PFSK-1 (cell line): ENCODE measurements at regions not wholly inside any gene's neighbourhood (a gene's known extent, or its start where the extent isn't known, plus 50 kb on each side); places are given as distances from the start of the nearest gene placed in this dataset.

ENCODE experiments used
- FOXP2 ChIP-seq: optimal IDR thresholded peaks from 2 replicates; pipeline ENCODE3; 2011; ENCODE audit warnings: borderline replicate concordance, control low read depth, inconsistent platforms; ENCODE audit not compliant: insufficient read depth; ENCODE audit errors: extremely low read length, extremely low read depth
- POLR2AphosphoS5 ChIP-seq: IDR thresholded peaks from 2 replicates; pipeline ENCODE4 v1.6.1; 2012; ENCODE audit warnings: low read depth, mild to moderate bottlenecking, control low read depth, low read length, moderate library complexity
- SIN3A ChIP-seq: IDR thresholded peaks from 2 replicates; pipeline ENCODE4 v1.6.1; 2012; ENCODE audit warnings: mild to moderate bottlenecking, low read length, moderate library complexity, borderline replicate concordance; ENCODE audit not compliant: insufficient read depth
- TAF1 ChIP-seq: IDR thresholded peaks from 2 replicates; pipeline ENCODE4 v1.6.1; 2012; ENCODE audit warnings: low read length, control low read depth, borderline replicate concordance; ENCODE audit not compliant: insufficient read depth
- TF ChIP-seq, protein P1 (sequence below), 2 experiments: IDR thresholded peaks; 2 replicates each; pipeline versions ENCODE4 v1.6.1 to v1.8.0; 2011 to 2012; ENCODE audit warnings: low read depth in 2 of 2, low read length in 2 of 2, control low read depth in 1 of 2, inconsistent platforms in 1 of 2, mild to moderate bottlenecking in 1 of 2, moderate library complexity in 1 of 2; ENCODE audit not compliant: insufficient read depth in 1 of 2

DNA sequence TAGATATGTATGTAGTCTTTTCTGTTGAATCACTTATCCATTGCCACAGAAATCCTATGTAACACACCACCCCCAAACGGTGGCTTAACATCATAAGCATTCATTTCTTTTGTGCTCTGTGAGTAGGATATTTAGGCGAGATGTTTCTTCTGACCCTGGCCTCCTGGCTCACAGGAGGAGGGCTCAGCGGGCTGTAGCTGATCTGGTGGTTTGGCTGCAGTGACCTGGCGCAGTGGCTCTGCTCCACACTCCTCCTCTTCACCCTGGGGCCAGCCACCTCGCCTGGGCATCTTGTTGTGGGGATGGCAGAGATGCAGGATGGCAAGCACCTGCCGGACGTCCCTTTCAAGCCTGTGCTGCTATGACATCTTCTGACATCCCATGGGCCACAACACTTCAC lies 147.1 kb upstream of the IRS2 start:
- no peak for TF ChIP-seq POLR2AphosphoS5

DNA sequence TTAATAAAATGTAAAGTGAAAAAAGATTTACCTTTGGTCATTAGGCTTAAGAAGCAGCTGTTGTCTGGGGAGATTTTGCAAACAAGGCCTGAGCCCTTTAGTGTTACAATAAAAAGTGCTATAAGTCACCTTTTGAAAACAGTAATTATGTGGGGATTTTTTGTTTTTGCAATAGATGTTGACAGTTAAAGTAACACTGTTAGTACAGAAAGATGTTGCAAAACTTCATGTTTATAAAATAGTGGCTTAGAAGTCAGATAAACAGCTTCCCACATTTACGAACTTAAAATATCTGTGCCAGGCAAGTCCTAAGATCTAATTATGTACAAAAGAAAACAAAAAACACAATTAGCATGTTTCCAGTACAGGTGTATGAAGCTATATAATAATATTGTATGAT lies 138.0 kb upstream of the IRS2 start:
- TF ChIP-seq TAF1 (no peak), SIN3A (no peak), POLR2AphosphoS5 (no peak), FOXP2 (no peak)
- TF ChIP-seq, protein P1, sequence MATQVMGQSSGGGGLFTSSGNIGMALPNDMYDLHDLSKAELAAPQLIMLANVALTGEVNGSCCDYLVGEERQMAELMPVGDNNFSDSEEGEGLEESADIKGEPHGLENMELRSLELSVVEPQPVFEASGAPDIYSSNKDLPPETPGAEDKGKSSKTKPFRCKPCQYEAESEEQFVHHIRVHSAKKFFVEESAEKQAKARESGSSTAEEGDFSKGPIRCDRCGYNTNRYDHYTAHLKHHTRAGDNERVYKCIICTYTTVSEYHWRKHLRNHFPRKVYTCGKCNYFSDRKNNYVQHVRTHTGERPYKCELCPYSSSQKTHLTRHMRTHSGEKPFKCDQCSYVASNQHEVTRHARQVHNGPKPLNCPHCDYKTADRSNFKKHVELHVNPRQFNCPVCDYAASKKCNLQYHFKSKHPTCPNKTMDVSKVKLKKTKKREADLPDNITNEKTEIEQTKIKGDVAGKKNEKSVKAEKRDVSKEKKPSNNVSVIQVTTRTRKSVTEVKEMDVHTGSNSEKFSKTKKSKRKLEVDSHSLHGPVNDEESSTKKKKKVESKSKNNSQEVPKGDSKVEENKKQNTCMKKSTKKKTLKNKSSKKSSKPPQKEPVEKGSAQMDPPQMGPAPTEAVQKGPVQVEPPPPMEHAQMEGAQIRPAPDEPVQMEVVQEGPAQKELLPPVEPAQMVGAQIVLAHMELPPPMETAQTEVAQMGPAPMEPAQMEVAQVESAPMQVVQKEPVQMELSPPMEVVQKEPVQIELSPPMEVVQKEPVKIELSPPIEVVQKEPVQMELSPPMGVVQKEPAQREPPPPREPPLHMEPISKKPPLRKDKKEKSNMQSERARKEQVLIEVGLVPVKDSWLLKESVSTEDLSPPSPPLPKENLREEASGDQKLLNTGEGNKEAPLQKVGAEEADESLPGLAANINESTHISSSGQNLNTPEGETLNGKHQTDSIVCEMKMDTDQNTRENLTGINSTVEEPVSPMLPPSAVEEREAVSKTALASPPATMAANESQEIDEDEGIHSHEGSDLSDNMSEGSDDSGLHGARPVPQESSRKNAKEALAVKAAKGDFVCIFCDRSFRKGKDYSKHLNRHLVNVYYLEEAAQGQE (IDR thresholded peaks at IDR 0.05; ENCODE audit: insufficient read depth in 1 of 2, low read depth in 2 of 2, low read length in 2 of 2) = no peak

DNA sequence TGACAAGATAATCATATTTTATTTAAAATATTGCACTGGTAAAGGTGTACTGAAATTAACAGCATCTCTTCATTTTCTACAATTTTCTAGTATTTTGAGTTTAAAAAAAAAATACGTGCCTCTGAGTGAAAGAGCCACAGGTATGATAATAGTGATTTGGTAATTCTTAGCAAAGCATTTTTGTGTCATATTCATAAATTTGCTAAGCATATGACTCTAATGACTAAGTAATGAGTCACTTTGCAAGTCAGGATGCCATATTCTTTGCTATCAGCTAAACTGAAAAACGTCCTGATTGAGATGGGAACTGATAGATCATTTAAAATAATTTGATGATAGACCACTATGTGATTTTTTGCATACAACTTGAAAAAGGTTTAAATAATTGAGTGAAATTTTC lies 136.1 kb upstream of the IRS2 start:
- TF ChIP-seq FOXP2 = no peak
- TF ChIP-seq POLR2AphosphoS5 = no peak

DNA sequence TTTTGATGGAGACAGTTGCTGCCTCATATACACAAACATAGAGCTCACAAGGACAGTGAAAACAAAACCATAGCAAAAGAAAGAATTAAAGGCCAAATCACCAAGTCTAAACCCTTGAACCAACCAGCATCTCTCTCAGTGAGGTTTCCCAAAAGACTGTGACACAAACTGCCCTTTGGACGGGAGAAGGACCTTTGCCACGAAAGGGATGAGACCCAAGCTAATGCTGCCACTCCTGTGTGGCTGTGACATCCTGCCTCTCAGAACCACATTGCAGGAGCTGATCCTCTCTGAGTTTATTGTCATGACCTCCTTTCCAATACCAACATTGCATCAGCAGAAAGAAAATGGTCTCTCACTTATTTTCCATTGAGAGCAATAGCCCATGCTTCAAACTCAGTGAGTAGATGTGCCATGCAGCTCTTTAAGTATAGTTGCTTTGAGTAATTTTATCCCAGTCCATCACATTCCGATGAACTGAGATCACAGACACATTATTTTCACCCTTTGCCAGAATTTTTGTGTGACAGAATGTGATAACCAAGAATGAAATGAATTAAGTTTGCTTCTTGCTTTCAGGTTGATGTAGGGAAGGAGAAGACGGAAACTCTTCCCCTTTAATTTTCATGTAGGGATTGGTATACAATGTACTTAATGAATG lies 133.5 kb upstream of the IRS2 start:
- TF ChIP-seq TAF1 (no peak), POLR2AphosphoS5 (no peak), SIN3A (no peak), FOXP2 (no peak)
- TF ChIP-seq, protein P1 (IDR thresholded peaks at IDR 0.05; ENCODE audit: insufficient read depth in 1 of 2, low read depth in 2 of 2, low read length in 2 of 2) = no peak

DNA sequence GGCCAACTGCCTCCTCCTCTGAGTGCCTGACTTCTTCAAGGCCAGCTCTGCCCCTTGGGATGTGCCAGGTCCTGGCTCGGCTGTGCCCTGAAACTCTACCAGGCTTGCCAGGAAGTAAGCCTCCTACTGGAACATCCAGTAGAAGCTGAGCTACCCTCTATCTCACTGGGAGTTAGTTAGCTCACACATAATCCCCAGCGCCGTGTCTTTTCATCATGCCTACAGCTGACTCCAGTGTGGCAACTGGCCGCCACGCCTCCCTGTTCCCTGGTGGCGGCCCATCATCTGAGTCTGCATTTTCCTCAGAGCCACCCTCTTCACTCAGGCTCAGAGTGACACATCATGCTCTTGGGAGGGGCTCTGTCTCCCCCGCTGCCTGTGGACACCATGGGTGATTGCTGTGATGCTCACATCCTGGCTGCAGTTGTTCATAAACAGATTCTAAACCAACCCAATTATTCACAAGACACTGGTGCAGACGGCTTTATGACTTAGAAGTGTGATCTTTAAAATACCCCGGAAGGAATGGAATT lies 131.9 kb upstream of the IRS2 start:
- TF ChIP-seq TAF1 (no peak), SIN3A (no peak)

DNA sequence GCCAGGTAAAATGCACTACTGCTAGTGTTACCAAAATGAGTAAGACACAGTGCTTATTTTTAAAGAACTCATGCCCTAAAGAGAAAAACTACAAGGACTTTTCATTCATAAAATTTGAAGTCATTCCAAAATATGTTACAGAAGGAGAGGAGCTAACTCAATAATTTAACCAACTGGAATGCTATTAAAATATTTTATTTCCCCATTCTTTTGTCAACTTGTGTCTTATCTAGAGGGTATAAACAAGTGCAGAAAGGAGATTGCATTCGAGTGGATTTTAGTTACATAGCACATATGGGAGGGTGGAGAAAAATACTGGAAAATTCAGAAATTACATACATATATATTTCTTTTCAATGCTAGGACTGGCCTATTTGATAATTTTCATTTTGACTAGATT lies 131.0 kb upstream of the IRS2 start:
- no peak for TF ChIP-seq TAF1
- TF ChIP-seq, protein P1 (IDR thresholded peaks at IDR 0.05; ENCODE audit: insufficient read depth in 1 of 2, low read depth in 2 of 2, low read length in 2 of 2) = no peak
- TF ChIP-seq POLR2AphosphoS5 = no peak
- no peak for TF ChIP-seq FOXP2
- TF ChIP-seq SIN3A = no peak
